HepG2 (cell line): ENCODE measurements at regions not wholly inside any gene's neighbourhood (a gene's known extent, or its start where the extent isn't known, plus 50 kb on each side); places are given as distances from the start of the nearest gene placed in this dataset.

Experiments
- ATAC-seq: fragments of 200-7000 bp; cut with Tn5 transposase; 3 replicates; pipeline ENCODE4 v1.9.1; 2020; ENCODE audit warnings: mild to moderate bottlenecking, moderate library complexity
- BruUV-seq: library from RNA; stranded (reverse); fragments of 400-500 nt; replicated peaks from 2 replicates; lab custom pipeline; 2021; lab: Mats Ljungman, UMichigan
- CTCF ChIA-PET: fragments of 300-600 bp; formaldehyde crosslinking; extraction: SDS; loops from one replicate; lab custom pipeline; 2021; ENCODE audit warnings: low total read pairs, inconsistent platforms, low intra/inter-chr PET ratio; lab: Yijun Ruan, JAX
- POLR2A ChIA-PET: fragments of 350-600 bp; sonication (Branson Sonifier 250); formaldehyde crosslinking; loops from one replicate; lab custom pipeline; 2020; ENCODE audit warnings: antibody characterized with exemption, inconsistent platforms; lab: Yijun Ruan, JAX
- DNase-seq: peaks from one replicate; pipeline ENCODE4 v3.0.0-alpha.2; 2015; ENCODE audit warnings: low spot score
- FAIRE-seq: peaks from 3 replicates; lab custom pipeline; 2011; peaks lifted over from hg19 to GRCh38; lab: Jason Lieb, UNC
- H2AFZ ChIP-seq: one replicate; pipeline ENCODE4 v1.6.1; 2011; ENCODE audit warnings: low read length, inconsistent platforms
- H3K27ac ChIP-seq: fragments of 300-600 bp; 3 replicates; pipeline ENCODE4 v1.8.0; 2011; ENCODE audit warnings: mixed run types, mild to moderate bottlenecking, mixed read lengths, low read length, inconsistent platforms; ENCODE audit not compliant: insufficient read depth; ENCODE audit errors: extremely low read length
- H3K27me3 ChIP-seq, 2 experiments: fragments of 200-600 bp in 1 of 2; 2 replicates in 1 of 2; 3 replicates in 1 of 2; pipeline versions ENCODE4 v1.6.0 to v1.8.0; 2011; ENCODE audit warnings: low read length in 2 of 2, mild to moderate bottlenecking in 2 of 2, moderate library complexity in 2 of 2, inconsistent platforms in 1 of 2; ENCODE audit not compliant: insufficient read depth in 2 of 2, control insufficient read depth in 1 of 2
- H3K36me3 ChIP-seq, 2 experiments: fragments of 200-600 bp in 1 of 2; replicated peaks in 1 of 2; 2 replicates in 1 of 2; 3 replicates in 1 of 2; pipeline versions ENCODE4 v1.5.1 to v1.8.0; 2011; ENCODE audit warnings: low read length in 2 of 2, inconsistent platforms in 1 of 2; ENCODE audit not compliant: insufficient read depth in 2 of 2, control insufficient read depth in 1 of 2
- H3K4me1 ChIP-seq: 2 replicates; pipeline ENCODE4 v1.5.1; 2012; ENCODE audit warnings: low read length, inconsistent platforms; ENCODE audit not compliant: insufficient read depth
- H3K4me2 ChIP-seq: 2 replicates; pipeline ENCODE4 v1.6.0; 2011; ENCODE audit warnings: low read depth, low read length, inconsistent platforms
- H3K4me3 ChIP-seq, 3 experiments: fragments of 200-600 bp in 1 of 3; sonication (generic), shearing (Covaris generic) in 1 of 3; replicated peaks in 1 of 3; 2 replicates each; pipeline ENCODE4 v1.5.1; 2011 to 2016; ENCODE audit warnings: low read length in 3 of 3, inconsistent platforms in 2 of 3, low read depth in 2 of 3, mild to moderate bottlenecking in 2 of 3, control low read depth in 1 of 3, mixed read lengths in 1 of 3; ENCODE audit not compliant: insufficient read depth in 1 of 3
- H3K79me2 ChIP-seq: one replicate; pipeline ENCODE4 v1.6.1; 2011; ENCODE audit warnings: low read length, inconsistent platforms; ENCODE audit not compliant: insufficient read depth
- H3K9ac ChIP-seq: 2 replicates; pipeline ENCODE4 v1.6.0; 2011; ENCODE audit warnings: mild to moderate bottlenecking, low read depth, low read length, inconsistent platforms; ENCODE audit not compliant: insufficient read depth
- H3K9me3 ChIP-seq: 2 replicates; pipeline ENCODE4 v1.5.1; 2012; ENCODE audit warnings: mild to moderate bottlenecking, low read length
- H4K20me1 ChIP-seq: 2 replicates; pipeline ENCODE4 v1.6.0; 2011; ENCODE audit warnings: inconsistent platforms, mild to moderate bottlenecking, low read length, moderate library complexity; ENCODE audit not compliant: insufficient read depth
- GATAD1 ChIP-seq: IDR thresholded peaks from 2 replicates; pipeline ENCODE4 v1.6.1; 2016; ENCODE audit warnings: missing genetic modification reagents, missing compliant biosample characterization
- KAT2B ChIP-seq: fragments of 150-350 bp; IDR thresholded peaks from 2 replicates; pipeline ENCODE4 v1.6.1; 2014; ENCODE audit warnings: low read depth, low read length, borderline replicate concordance
- KMT2A ChIP-seq: sonication (generic); formaldehyde crosslinking; IDR thresholded peaks from 2 replicates; pipeline ENCODE4 v1.4.0; 2020; ENCODE audit warnings: missing genetic modification reagents
- MIER3 ChIP-seq: IDR thresholded peaks from 2 replicates; pipeline ENCODE4 v1.6.1; 2016; ENCODE audit warnings: missing compliant biosample characterization, borderline replicate concordance
- NFE2L2 ChIP-seq: fragments of 150-350 bp; IDR thresholded peaks from 2 replicates; pipeline ENCODE4 v1.6.1; 2014; ENCODE audit warnings: low read length
- PTBP1 ChIP-seq: fragments of 200-400 bp; formaldehyde crosslinking; IDR thresholded peaks from 2 replicates; pipeline ENCODE4 v1.6.1; 2018; ENCODE audit warnings: low read length, low read depth; ENCODE audit not compliant: poor library complexity, severe bottlenecking
- RBM22 ChIP-seq: fragments of 200-400 bp; formaldehyde crosslinking; optimal IDR thresholded peaks from 2 replicates; pipeline ENCODE3; 2017; ENCODE audit warnings: mild to moderate bottlenecking, low read length, moderate library complexity
- RERE ChIP-seq: IDR thresholded peaks from 2 replicates; pipeline ENCODE4 v1.6.1; 2016; ENCODE audit warnings: low read depth, missing genetic modification reagents, missing compliant biosample characterization
- RFX5 ChIP-seq: IDR thresholded peaks from 2 replicates; pipeline ENCODE4 v1.6.1; 2011; ENCODE audit warnings: low read depth, low read length, improper control_type of control experiment
- SKI ChIP-seq: fragments of 450-650 bp; IDR thresholded peaks from one replicate; pipeline ENCODE4 v1.6.1; 2018; ENCODE audit warnings: mild to moderate bottlenecking; ENCODE audit not compliant: partially characterized antibody
- SMARCC2 ChIP-seq: fragments of 450-650 bp; IDR thresholded peaks from 2 replicates; pipeline ENCODE4 v1.6.1; 2017; ENCODE audit warnings: antibody characterized with exemption, mild to moderate bottlenecking
- SNRNP70 ChIP-seq: fragments of 200-400 bp; formaldehyde crosslinking; IDR thresholded peaks from 2 replicates; pipeline ENCODE4 v1.6.1; 2017; ENCODE audit warnings: mild to moderate bottlenecking, low read depth, low read length, moderate library complexity
- ZNF20 ChIP-seq: sonication (generic); formaldehyde crosslinking; IDR thresholded peaks from 2 replicates; pipeline ENCODE4 v1.4.0; 2020; ENCODE audit warnings: mild to moderate bottlenecking, moderate library complexity, missing genetic modification reagents
- ZNF335 ChIP-seq: sonication (generic); formaldehyde crosslinking; IDR thresholded peaks from 2 replicates; pipeline ENCODE4 v1.4.0; 2020; ENCODE audit warnings: missing genetic modification reagents
- ZNF557 ChIP-seq: sonication (generic); formaldehyde crosslinking; IDR thresholded peaks from 2 replicates; pipeline ENCODE4 v1.4.0; 2020; ENCODE audit warnings: missing genetic modification reagents
- ZNF580 ChIP-seq: IDR thresholded peaks from 2 replicates; pipeline ENCODE4 v1.6.1; 2016; ENCODE audit warnings: low read depth, borderline replicate concordance
- in situ Hi-C: cut with HindIII; loops from 2 replicates; pipeline ENCODE4 v1.10.0; 2017; ENCODE audit warnings: low pct_unique_long_range_greater_than_20kb; ENCODE audit not compliant: extremely low pct_ligation_motif_present
- intact Hi-C: fragments of 100-400 bp; cut with micrococcal nuclease; formaldehyde crosslinking; loops from one replicate; pipeline ENCODE4 v1.10.0; 2022; ENCODE audit not compliant: unreplicated experiment
- TF ChIP-seq, protein P1 (sequence below): sonication (generic); formaldehyde crosslinking; IDR thresholded peaks from 2 replicates; pipeline ENCODE4 v1.4.0; 2020; ENCODE audit warnings: missing genetic modification reagents, mild to moderate bottlenecking, borderline replicate concordance
- TF ChIP-seq, protein P2 (sequence below): sonication (generic); formaldehyde crosslinking; IDR thresholded peaks from 2 replicates; pipeline ENCODE4 v1.4.0; 2020; ENCODE audit warnings: missing genetic modification reagents, low read depth, mild to moderate bottlenecking, borderline replicate concordance

- TF ChIP-seq ZNF557 (CRISPR knock-in tag), result no peak
- TF ChIP-seq KAT2B, result no peak
- no peak for TF ChIP-seq ZNF580
- TF ChIP-seq, protein P1, sequence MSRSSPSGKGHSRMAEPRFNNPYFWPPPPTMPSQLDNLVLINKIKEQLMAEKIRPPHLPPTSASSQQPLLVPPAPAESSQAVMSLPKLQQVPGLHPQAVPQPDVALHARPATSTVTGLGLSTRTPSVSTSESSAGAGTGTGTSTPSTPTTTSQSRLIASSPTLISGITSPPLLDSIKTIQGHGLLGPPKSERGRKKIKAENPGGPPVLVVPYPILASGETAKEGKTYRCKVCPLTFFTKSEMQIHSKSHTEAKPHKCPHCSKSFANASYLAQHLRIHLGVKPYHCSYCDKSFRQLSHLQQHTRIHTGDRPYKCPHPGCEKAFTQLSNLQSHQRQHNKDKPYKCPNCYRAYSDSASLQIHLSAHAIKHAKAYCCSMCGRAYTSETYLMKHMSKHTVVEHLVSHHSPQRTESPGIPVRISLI, result no peak
- TF ChIP-seq RERE (CRISPR knock-in tag), result no peak
- no peak for TF ChIP-seq RFX5
These were observed 449.9 kb downstream of the DHX35 start (continued) for GRCh38 chr20:39412091-39412490.

GRCh38 chr20:39399463-39399862 lies 437.3 kb downstream of the DHX35 start:
- TF ChIP-seq SMARCC2, result no peak
- no peak for TF ChIP-seq KMT2A (CRISPR knock-in tag)
- no peak for TF ChIP-seq ZNF20 (CRISPR knock-in tag)
- TF ChIP-seq SKI, result no peak
- no peak for TF ChIP-seq NFE2L2
- TF ChIP-seq, protein P2, sequence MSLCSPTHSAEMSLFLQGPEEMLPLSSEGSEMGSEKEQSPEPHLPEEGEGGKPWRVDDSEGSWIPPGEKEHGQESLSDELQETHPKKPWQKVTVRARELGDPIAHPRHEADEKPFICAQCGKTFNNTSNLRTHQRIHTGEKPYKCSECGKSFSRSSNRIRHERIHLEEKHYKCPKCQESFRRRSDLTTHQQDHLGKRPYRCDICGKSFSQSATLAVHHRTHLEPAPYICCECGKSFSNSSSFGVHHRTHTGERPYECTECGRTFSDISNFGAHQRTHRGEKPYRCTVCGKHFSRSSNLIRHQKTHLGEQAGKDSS, result no peak
- no peak for TF ChIP-seq PTBP1
- TF ChIP-seq GATAD1, result no peak
- no peak for TF ChIP-seq MIER3 (CRISPR knock-in tag)
- TF ChIP-seq ZNF335 (CRISPR knock-in tag), result no peak
- TF ChIP-seq SNRNP70, result no peak
- no peak for TF ChIP-seq RBM22
- H3K79me2 ChIP-seq, result no peaks in the 10 kb centered on the region
- no peak overlapping the region for H3K4me2 ChIP-seq
- DNase-seq (no peak), ATAC-seq (no peak; the same call in 2 of the 3 replicates), FAIRE-seq (peak; percentile 8)
- in situ Hi-C loops, result no loop called here
- H3K4me1 ChIP-seq, result no peaks in the 10 kb centered on the region
- ChIA-PET POLR2A (no interaction called here), CTCF (no interaction called here)
- BruUV-seq, result no TSS peak
- no peaks in the 10 kb centered on the region for H3K9me3 ChIP-seq
- no peaks in the 10 kb centered on the region for H4K20me1 ChIP-seq
- H2AFZ ChIP-seq, result no peak overlapping the region
- H3K27ac ChIP-seq, result no peak overlapping the region
- intact Hi-C loops, result no loop called here
- H3K4me3 ChIP-seq, result no peak overlapping the region
- no peak overlapping the region for H3K9ac ChIP-seq
- H3K27me3 ChIP-seq, result no peaks in the 10 kb centered on the region
- no peaks in the 10 kb centered on the region for H3K36me3 ChIP-seq
